ENCODE measurements at regions not wholly inside any gene's neighbourhood (a gene's known extent, or its start where the extent isn't known, plus 50 kb on each side); places are given as distances from the start of the nearest gene placed in this dataset.

GRCh38 chr14:34040766-34041165 is 89.9 kb upstream of the EGLN3 start:
- H3K4me1 Mint-ChIP-seq (ENCODE audit: low read depth): peaks cover 33% of the 10 kb centered on the region
- no peak overlapping the region for H3K4me3 Mint-ChIP-seq

DNA sequence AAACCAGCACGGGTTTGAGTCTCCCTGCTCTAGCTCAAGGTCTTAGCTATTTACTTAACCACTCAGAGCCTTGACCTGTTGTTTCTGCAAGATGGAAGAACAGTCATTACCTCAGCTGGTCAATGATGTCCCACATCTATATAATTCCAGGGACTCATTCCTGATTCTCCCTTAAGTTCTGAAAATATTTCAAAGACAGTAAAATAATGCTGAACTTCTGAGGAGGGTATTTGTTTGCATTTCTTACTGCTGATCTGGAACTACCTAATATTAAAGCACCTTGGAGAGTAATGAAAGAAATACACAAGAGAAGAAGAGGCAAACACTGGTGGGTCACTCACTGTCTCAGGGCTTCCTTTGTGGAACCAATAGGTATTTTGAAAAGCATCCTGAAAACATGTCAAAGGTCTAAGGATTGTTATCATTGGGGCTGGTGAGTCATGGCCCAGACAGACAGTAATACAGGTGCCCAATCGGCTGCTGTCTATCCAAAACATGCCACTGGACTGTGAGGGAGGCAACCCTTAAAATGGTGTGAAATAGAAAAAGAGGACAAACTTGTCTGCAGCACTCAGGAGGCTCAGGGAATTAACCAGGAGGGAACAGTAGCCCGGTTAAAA is 88.7 kb upstream of the EGLN3 start:
- no peaks in the 10 kb centered on the region for H3K27me3 Mint-ChIP-seq
- H3K27ac Mint-ChIP-seq: no peak overlapping the region
- H3K9me3 Mint-ChIP-seq (ENCODE audit: low read depth): no peaks in the 10 kb centered on the region
- H3K4me3 Mint-ChIP-seq: no peak overlapping the region
- peaks cover 2% of the 10 kb centered on the region for H3K36me3 Mint-ChIP-seq
- H3K4me1 Mint-ChIP-seq (ENCODE audit: low read depth): peaks cover 25% of the 10 kb centered on the region

More at GRCh38 chr14:34040766-34041165, 89.9 kb upstream of the EGLN3 start:
- Mint-ChIP-seq H3K36me3 (peaks cover 2% of the 10 kb centered on the region), H3K27me3 (no peaks in the 10 kb centered on the region), H3K27ac (no peak overlapping the region), H3K9me3 (ENCODE audit: low read depth) (no peaks in the 10 kb centered on the region)

GRCh38 chr14:34038358-34039057 is 87.6 kb upstream of the EGLN3 start:
- Mint-ChIP-seq H3K27me3 (no peaks in the 10 kb centered on the region), H3K9me3 (ENCODE audit: low read depth) (no peaks in the 10 kb centered on the region), H3K4me1 (ENCODE audit: low read depth) (peaks cover 15% of the 10 kb centered on the region), H3K27ac (no peak overlapping the region), H3K4me3 (no peak overlapping the region), H3K36me3 (peaks cover under 1% of the 10 kb centered on the region)

DNA sequence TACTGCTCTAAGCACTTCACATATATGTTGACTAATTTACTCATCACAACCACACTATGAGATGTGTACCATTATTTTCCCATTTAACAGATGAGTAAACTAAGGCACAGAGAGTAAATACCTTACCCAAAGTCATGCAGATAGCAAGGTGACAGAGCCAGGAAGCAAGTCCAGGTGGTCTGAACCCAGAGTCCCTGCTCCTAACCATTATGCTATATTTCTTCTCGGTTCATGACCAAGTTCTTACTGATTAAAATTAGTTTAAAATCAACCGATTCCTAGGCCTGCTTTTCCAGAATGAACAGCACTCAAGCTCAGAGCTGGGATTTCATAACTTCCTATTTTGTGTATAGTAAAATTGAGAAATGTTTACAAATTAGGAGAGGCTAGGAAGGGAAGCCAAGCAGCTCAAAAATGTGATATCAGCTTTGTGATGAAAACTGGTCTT is 85.5 kb upstream of the EGLN3 start:
- peaks cover 2% of the 10 kb centered on the region for H3K27me3 Mint-ChIP-seq
- no peak overlapping the region for H3K4me3 Mint-ChIP-seq
- no peaks in the 10 kb centered on the region for H3K9me3 Mint-ChIP-seq (ENCODE audit: low read depth)
- H3K27ac Mint-ChIP-seq: no peak overlapping the region
- H3K36me3 Mint-ChIP-seq: no peaks in the 10 kb centered on the region
- peaks cover 3% of the 10 kb centered on the region for H3K4me1 Mint-ChIP-seq (ENCODE audit: low read depth)

GRCh38 chr14:34035934-34036250 is 85.0 kb upstream of the EGLN3 start:
- Mint-ChIP-seq H3K27ac (no peak overlapping the region), H3K4me3 (no peak overlapping the region), H3K36me3 (no peaks in the 10 kb centered on the region), H3K4me1 (ENCODE audit: low read depth) (no peaks in the 10 kb centered on the region), H3K27me3 (peaks cover 2% of the 10 kb centered on the region), H3K9me3 (ENCODE audit: low read depth) (no peaks in the 10 kb centered on the region)

- no peaks in the 10 kb centered on the region for H3K4me1 Mint-ChIP-seq (ENCODE audit: low read depth)
- no peak overlapping the region for H3K27ac Mint-ChIP-seq
- H3K9me3 Mint-ChIP-seq (ENCODE audit: low read depth): no peaks in the 10 kb centered on the region
- H3K36me3 Mint-ChIP-seq: no peaks in the 10 kb centered on the region
- H3K4me3 Mint-ChIP-seq: no peak overlapping the region
- H3K27me3 Mint-ChIP-seq: peaks cover 2% of the 10 kb centered on the region
Measured at GRCh38 chr14:34035177-34035933, 84.5 kb upstream of the EGLN3 start.

DNA sequence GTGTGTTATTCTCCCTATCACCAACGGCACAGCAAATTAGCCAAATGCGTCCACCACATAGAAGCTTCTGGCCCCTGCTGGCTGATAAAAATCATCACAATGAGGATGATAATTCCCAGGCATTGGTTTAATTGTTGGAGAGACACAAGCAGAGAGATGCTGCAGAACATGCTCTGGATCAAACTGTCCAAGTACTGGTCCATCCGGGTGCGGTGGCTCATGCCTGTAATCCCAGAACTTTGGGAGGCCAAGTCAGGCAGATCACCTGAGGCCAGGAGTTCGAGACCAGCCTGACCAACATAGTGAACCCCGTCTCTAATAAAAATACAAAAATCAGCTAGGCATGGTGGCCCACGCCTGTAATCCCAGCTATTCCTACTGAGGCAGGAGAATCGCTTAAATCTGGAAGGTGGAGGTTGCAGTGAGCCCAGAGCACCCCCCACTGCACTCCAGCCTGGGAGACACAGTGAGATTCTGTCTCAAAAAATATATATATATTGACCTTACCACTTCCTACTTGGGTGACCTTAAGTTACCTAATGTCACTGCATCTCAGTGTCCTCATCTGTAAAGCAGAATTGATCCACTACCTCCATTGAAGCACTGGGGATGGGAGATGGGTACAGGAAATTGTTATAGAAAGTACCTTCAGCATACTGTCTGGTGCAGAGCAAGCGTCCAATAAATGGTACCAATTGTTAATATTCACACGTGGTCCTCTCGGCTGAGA is 83.7 kb upstream of the EGLN3 start:
- Mint-ChIP-seq H3K36me3 (no peaks in the 10 kb centered on the region), H3K4me1 (ENCODE audit: low read depth) (no peaks in the 10 kb centered on the region), H3K9me3 (ENCODE audit: low read depth) (no peaks in the 10 kb centered on the region), H3K4me3 (no peak overlapping the region), H3K27me3 (peaks cover 2% of the 10 kb centered on the region), H3K27ac (no peak overlapping the region)

DNA sequence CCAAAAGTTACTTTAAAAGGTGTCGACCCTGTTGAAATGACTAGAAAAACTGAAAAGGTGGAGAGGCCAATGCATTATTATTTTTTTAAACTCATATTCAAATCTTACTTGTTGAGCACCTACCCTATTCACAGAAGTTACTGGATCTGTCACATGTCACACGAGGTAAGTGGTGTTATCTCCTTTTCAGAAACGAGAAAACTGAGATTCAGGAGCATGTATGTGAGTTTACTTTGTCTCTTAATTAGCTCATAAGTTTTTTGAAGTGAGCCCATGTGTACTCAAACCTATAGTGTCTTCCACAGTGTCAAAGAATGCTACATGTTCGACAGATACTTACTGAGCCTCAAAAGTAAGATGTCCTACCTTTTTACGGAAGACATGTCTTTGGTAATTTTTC is 81.8 kb upstream of the EGLN3 start:
- H3K36me3 Mint-ChIP-seq: no peaks in the 10 kb centered on the region
- H3K9me3 Mint-ChIP-seq (ENCODE audit: low read depth): no peaks in the 10 kb centered on the region
- no peaks in the 10 kb centered on the region for H3K4me1 Mint-ChIP-seq (ENCODE audit: low read depth)
- H3K27me3 Mint-ChIP-seq: peaks cover 2% of the 10 kb centered on the region
- H3K4me3 Mint-ChIP-seq: no peak overlapping the region
- no peak overlapping the region for H3K27ac Mint-ChIP-seq

- Mint-ChIP-seq H3K9me3 (ENCODE audit: low read depth) (no peaks in the 10 kb centered on the region), H3K27me3 (peaks cover 2% of the 10 kb centered on the region), H3K27ac (no peak overlapping the region), H3K4me3 (no peak overlapping the region), H3K36me3 (no peaks in the 10 kb centered on the region), H3K4me1 (ENCODE audit: low read depth) (no peaks in the 10 kb centered on the region)
Measured at GRCh38 chr14:34030864-34031263, 80.0 kb upstream of the EGLN3 start.

- no peaks in the 10 kb centered on the region for H3K4me1 Mint-ChIP-seq (ENCODE audit: low read depth)
- H3K27me3 Mint-ChIP-seq: peaks cover 2% of the 10 kb centered on the region
- H3K27ac Mint-ChIP-seq: no peak overlapping the region
- no peaks in the 10 kb centered on the region for H3K9me3 Mint-ChIP-seq (ENCODE audit: low read depth)
- H3K4me3 Mint-ChIP-seq: no peak overlapping the region
- H3K36me3 Mint-ChIP-seq: no peaks in the 10 kb centered on the region
Measured at GRCh38 chr14:34029921-34030334, 79.1 kb upstream of the EGLN3 start.

GRCh38 chr14:34027990-34028495 is 77.2 kb upstream of the EGLN3 start:
- no peak overlapping the region for H3K4me3 Mint-ChIP-seq
- H3K4me1 Mint-ChIP-seq (ENCODE audit: low read depth): no peaks in the 10 kb centered on the region
- no peak overlapping the region for H3K27ac Mint-ChIP-seq
- no peaks in the 10 kb centered on the region for H3K9me3 Mint-ChIP-seq (ENCODE audit: low read depth)
- H3K27me3 Mint-ChIP-seq: peaks cover 2% of the 10 kb centered on the region
- H3K36me3 Mint-ChIP-seq: no peaks in the 10 kb centered on the region

GRCh38 chr14:34027130-34027989 is 76.5 kb upstream of the EGLN3 start:
- Mint-ChIP-seq H3K4me1 (ENCODE audit: low read depth) (no peaks in the 10 kb centered on the region), H3K27ac (no peak overlapping the region), H3K36me3 (no peaks in the 10 kb centered on the region), H3K27me3 (peaks cover 2% of the 10 kb centered on the region), H3K9me3 (ENCODE audit: low read depth) (no peaks in the 10 kb centered on the region), H3K4me3 (no peak overlapping the region)

GRCh38 chr14:34025325-34026017 is 74.6 kb upstream of the EGLN3 start:
- H3K4me1 Mint-ChIP-seq (ENCODE audit: low read depth): no peaks in the 10 kb centered on the region
- H3K27me3 Mint-ChIP-seq: peaks cover 1% of the 10 kb centered on the region
- no peaks in the 10 kb centered on the region for H3K36me3 Mint-ChIP-seq
- no peak overlapping the region for H3K27ac Mint-ChIP-seq
- H3K9me3 Mint-ChIP-seq (ENCODE audit: low read depth): no peaks in the 10 kb centered on the region
- H3K4me3 Mint-ChIP-seq: no peak overlapping the region

- no peak overlapping the region for H3K4me3 Mint-ChIP-seq
- no peaks in the 10 kb centered on the region for H3K9me3 Mint-ChIP-seq (ENCODE audit: low read depth)
- peaks cover 1% of the 10 kb centered on the region for H3K27me3 Mint-ChIP-seq
- no peaks in the 10 kb centered on the region for H3K36me3 Mint-ChIP-seq
- H3K4me1 Mint-ChIP-seq (ENCODE audit: low read depth): no peaks in the 10 kb centered on the region
- H3K27ac Mint-ChIP-seq: no peak overlapping the region
Measured at GRCh38 chr14:34024768-34025144, 73.9 kb upstream of the EGLN3 start.
